DMS53 (cell line): ENCODE measurements at regions not wholly inside any gene's neighbourhood (a gene's known extent, or its start where the extent isn't known, plus 50 kb on each side); places are given as distances from the start of the nearest gene placed in this dataset.

Experiments
- DNase-seq: peaks from one replicate; lab custom pipeline; 2025; lab: John Stamatoyannopoulos, UW

GRCh38 chr17:72425133-72425793 lies 304.4 kb downstream of the SOX9 start:
- DNase-seq = no peak

DNA sequence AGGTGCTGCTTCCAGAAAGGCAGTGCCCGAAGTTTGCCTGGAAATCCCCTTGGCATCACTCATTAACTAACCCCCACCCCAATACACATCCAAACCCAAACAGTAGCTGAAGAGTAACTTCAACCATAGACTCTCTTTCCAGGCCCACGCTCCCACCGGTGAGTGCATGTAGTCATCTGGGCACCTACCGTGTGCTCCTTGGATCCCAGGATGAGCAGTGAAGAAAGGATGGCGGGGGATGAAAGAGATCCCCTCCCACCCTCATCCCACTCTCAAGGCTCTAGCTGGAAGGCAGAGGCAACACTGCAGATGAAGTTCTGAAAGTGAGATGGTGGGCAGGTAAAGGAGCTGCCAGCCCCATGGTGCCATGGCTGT lies 305.0 kb downstream of the SOX9 start:
- DNase-seq = no peak

- DNase-seq = no peak
Observed at GRCh38 chr17:72426321-72426720, 305.5 kb downstream of the SOX9 start.

DNA sequence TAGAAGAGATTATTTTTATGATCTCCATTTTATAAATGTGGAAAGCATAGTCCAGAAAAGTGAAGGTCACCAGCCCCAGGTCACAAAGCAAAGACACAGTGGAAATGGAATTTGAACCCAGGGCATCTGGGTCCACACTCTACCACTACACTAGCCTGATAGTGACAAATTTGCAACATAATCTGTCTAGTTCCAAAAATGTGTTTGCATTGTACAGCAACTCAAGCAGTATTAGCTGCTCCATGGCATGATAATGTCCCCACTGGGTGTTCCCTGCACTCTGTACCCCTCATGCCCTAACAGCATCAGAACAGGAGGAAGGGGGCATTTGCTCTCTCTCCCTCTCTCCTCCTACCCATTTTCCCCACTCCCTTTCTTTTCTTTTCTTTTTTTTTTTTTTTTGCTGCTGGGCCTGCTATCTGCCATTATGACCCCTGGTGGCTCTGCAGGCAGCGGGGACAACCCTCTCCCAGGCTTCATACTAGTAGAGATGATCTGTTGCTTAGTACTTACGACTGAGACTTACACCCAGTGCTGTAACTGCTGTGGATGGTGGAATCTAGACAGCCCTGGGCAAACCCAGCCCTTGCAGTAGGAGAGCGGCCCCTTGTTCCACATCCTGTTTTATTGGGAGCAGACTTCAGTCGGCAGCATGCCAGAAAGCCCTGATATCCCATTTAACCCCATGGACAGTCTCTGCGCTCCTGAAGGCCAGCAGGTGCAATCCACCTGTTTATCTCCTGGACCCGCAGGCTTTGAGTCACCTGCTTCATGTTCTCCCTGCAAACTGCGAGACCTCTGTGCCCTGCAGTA lies 306.3 kb downstream of the SOX9 start:
- DNase-seq = peak; percentile 44

- DNase-seq = no peak
Observed at GRCh38 chr17:72427761-72428109, 306.9 kb downstream of the SOX9 start.

- DNase-seq = no peak
Observed at GRCh38 chr17:72429066-72429638, 308.3 kb downstream of the SOX9 start.

- DNase-seq = no peak
Observed at GRCh38 chr17:72430611-72431432, 310.0 kb downstream of the SOX9 start.

- DNase-seq = no peak
Observed at GRCh38 chr17:72432143-72432621, 311.4 kb downstream of the SOX9 start.

- no peak for DNase-seq
Observed at GRCh38 chr17:72432881-72433280, 312.1 kb downstream of the SOX9 start.

GRCh38 chr17:72433797-72434196 lies 313.0 kb downstream of the SOX9 start:
- DNase-seq = no peak

DNA sequence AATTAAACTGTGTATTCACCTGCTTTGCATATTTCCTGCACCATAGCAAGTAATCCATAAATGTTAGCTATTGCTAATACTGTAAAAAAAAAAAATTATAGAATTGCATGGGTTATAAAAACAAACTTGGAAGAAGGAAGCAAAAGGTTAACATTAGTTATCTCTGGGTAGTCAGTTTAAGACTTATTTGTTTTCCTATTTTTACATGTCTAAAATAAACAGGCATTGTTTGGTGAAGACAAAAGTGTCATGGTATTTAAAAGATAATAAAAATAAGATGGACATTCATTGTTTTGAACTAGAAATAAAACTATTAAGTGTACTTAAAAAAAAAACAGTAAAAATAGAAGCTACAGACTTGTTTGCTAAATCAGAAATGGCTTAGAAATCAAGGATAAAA lies 313.8 kb downstream of the SOX9 start:
- no peak for DNase-seq

DNA sequence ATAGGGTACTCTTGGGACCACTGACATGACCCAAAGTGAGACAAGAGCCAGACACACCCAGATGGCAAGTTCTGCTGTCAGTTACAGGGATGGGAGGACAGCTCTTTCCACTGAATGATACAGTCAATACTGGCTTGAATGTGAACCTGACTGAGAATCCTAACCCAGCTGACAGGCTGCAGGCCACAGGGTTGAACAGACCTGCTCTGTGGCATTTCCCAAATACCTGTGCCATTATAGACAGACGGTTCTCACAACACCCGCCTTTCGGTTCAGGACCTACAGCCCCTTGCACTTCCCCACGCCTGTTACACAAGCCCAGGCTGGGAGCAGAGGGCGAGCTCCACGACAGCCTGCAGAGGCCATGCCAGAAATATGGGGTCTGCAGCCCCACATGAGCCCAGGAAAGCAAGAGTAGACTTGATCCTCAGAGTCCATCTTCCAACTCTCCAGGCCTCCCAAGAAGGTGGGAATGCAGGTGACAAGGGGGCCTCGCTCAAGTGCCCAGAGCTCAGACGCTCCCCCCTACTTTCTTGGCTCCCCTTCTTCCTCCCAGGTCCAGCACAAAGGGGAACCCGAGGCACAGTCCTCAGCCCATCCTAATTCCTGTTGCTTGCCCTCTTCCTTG lies 314.3 kb downstream of the SOX9 start:
- no peak for DNase-seq

DNA sequence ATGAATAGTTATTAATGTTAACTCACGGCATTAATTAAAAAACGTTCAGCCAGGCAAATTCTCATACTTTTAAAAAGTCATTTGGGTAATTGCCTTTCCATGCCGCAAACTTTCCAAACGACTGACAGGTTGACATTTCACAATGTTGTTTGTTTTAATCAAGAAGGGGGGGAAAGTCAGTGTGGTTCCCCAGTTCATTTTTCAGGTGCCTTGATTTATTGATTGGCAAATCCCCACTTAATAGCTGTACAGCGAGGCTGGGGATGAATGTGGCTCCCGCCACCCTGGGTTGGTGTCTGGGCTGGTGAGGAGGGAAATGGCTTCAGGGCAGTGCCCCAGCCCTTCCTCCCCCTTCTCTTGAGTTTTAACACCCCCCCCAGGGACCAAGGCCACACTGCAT lies 318.0 kb downstream of the SOX9 start:
- DNase-seq = no peak

- DNase-seq = no peak
Observed at GRCh38 chr17:72439893-72440502, 319.2 kb downstream of the SOX9 start.

GRCh38 chr17:72440961-72441360 lies 320.1 kb downstream of the SOX9 start:
- no peak for DNase-seq

DNA sequence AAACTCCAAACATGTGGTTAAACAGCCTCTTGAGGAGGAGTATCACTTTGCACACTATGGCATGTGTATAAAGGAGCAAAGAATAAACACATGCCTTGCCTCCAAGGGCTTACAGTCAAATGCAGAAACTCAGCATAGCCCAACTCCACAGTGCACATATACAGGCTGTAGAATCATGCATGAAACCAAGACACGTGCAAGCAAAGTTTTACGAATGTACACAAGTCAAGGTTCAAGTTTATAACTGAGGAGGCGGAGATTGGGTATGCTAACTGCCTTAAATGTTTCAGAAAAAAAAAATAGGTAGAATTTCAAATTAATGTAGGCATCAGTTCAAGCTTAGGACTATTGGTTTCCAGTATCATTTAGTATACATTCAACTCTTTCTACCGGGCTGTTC lies 321.1 kb downstream of the SOX9 start:
- no peak for DNase-seq

- no peak for DNase-seq
Observed at GRCh38 chr17:72444517-72445054, 323.8 kb downstream of the SOX9 start.

DNA sequence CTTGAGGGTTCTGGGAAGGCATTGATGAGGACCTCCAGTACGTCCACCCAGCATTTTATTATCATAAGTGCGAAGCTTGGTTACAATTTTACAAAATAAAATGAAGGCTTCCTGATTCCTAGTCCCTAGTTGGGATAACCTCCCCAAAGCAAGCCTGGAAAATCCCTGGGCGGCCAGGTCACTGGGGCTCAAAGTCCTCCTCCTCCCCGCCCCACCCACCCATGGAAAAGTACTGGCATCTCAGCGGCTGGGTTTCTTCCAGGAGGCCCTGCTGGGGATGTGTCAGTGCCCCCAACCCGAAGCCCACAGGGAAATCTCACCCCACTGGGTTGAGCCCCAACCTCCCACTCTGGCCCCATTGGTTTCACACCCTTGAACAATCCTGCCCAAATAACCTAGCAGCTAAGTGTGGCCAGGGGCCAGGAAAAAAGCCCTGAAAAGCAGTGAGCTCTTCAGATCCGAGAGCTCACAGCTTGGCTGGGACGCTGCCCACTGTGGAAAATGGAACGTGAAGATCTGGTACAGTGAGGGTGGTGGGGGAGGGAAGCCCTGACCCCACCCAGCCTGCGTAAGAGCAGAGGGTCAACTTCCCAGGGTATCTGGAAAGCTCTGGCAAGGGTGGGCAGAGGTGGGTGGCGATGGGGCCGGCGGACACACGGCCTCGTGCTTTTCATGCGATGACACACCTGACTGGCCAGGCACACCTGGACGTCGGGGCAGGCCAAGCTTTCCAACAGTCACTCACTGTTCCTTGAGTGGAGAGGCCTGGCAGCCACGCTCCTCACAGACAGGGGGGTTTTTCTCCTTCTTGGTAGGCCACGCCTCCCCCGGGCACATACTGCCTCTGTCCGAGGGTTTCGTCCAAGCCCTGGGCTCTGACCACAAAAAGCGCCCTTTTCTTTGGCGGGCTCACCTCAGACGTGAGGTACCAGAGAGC lies 324.5 kb downstream of the SOX9 start:
- DNase-seq = no peak

DNA sequence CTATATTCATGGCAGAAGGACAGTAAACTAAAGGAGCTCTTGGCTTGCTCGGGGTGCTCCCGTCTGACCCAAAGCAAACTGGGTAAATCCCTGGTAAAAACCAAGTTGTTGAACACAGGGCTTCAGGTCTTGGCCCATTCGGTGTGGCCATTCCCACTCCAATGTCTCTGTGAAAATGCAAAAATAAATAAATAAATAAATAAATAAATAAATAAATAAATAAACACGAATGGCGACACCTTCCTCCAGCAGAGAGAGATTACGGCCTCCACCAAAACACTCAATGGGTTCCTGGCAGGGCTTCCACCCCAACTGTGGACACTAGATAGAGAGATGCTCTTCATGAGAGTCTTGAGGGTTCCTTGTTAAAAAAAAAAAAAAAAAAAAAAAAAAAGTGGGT lies 325.3 kb downstream of the SOX9 start:
- DNase-seq = no peak
